Stimulated activated memory B cell treated with anti-CD40 and anti-IgM and Interleukin-4, amounts not matched to agents 10 μg/mL and 1 μg/mL and 100 μg/mL, for 72 hours (primary cell): ENCODE measurements at regions not wholly inside any gene's neighbourhood (a gene's known extent, or its start where the extent isn't known, plus 50 kb on each side); places are given as distances from the start of the nearest gene placed in this dataset.
A peak's percentile ranks its signal among the peaks of the same experiment; 100 is the strongest.

Experiments used
- ATAC-seq: fragments of 150-1000 bp; cut with Tn5 transposase; 2 replicates; pipeline ENCODE4 v1.10.0; 2021
- H3K27ac Mint-ChIP-seq: one replicate; pipeline ENCODE4 v1.8.0; 2022; ENCODE audit warnings: mild to moderate bottlenecking, mixed read lengths
- H3K27me3 Mint-ChIP-seq: one replicate; pipeline ENCODE4 v1.8.0; 2022; ENCODE audit warnings: mixed read lengths
- H3K36me3 Mint-ChIP-seq: one replicate; pipeline ENCODE4 v1.8.0; 2022; ENCODE audit warnings: mixed read lengths
- H3K4me1 Mint-ChIP-seq: one replicate; pipeline ENCODE4 v1.8.0; 2022; ENCODE audit warnings: mixed read lengths
- H3K4me3 Mint-ChIP-seq: one replicate; pipeline ENCODE4 v1.8.0; 2022; ENCODE audit warnings: mild to moderate bottlenecking, moderate library complexity, mixed read lengths
- H3K9me3 Mint-ChIP-seq: one replicate; pipeline ENCODE4 v1.8.0; 2022; ENCODE audit warnings: mixed read lengths

GRCh38 chr4:3818371-3818770, 52.2 kb downstream of the ADRA2C start:
- no peak overlapping the region for H3K4me3 Mint-ChIP-seq
- peaks cover 9% of the 10 kb centered on the region for H3K27me3 Mint-ChIP-seq
- H3K27ac Mint-ChIP-seq: no peak overlapping the region
- ATAC-seq: no peak
- no peaks in the 10 kb centered on the region for H3K9me3 Mint-ChIP-seq
- H3K4me1 Mint-ChIP-seq: no peaks in the 10 kb centered on the region
- no peaks in the 10 kb centered on the region for H3K36me3 Mint-ChIP-seq

GRCh38 chr4:3819210-3819919, 53.2 kb downstream of the ADRA2C start:
- Mint-ChIP-seq H3K9me3 (no peaks in the 10 kb centered on the region), H3K27me3 (peaks cover 14% of the 10 kb centered on the region), H3K4me1 (no peaks in the 10 kb centered on the region), H3K4me3 (no peak overlapping the region), H3K36me3 (no peaks in the 10 kb centered on the region), H3K27ac (no peak overlapping the region)
- no peak for ATAC-seq

- Mint-ChIP-seq H3K9me3 (no peaks in the 10 kb centered on the region), H3K27me3 (peaks cover 22% of the 10 kb centered on the region), H3K27ac (no peak overlapping the region), H3K36me3 (no peaks in the 10 kb centered on the region), H3K4me1 (no peaks in the 10 kb centered on the region), H3K4me3 (no peak overlapping the region)
- ATAC-seq: no peak
Measured at GRCh38 chr4:3820016-3820805, 54.0 kb downstream of the ADRA2C start.

- no peak overlapping the region for H3K4me3 Mint-ChIP-seq
- H3K36me3 Mint-ChIP-seq: no peaks in the 10 kb centered on the region
- H3K27ac Mint-ChIP-seq: no peak overlapping the region
- no peaks in the 10 kb centered on the region for H3K9me3 Mint-ChIP-seq
- no peaks in the 10 kb centered on the region for H3K4me1 Mint-ChIP-seq
- peak; percentile 24 for ATAC-seq
- H3K27me3 Mint-ChIP-seq: peaks cover 25% of the 10 kb centered on the region
Measured at GRCh38 chr4:3820806-3821579, 54.8 kb downstream of the ADRA2C start.

GRCh38 chr4:3821580-3822229, 55.5 kb downstream of the ADRA2C start:
- H3K27ac Mint-ChIP-seq: no peak overlapping the region
- no peaks in the 10 kb centered on the region for H3K36me3 Mint-ChIP-seq
- no peak overlapping the region for H3K4me3 Mint-ChIP-seq
- H3K4me1 Mint-ChIP-seq: no peaks in the 10 kb centered on the region
- ATAC-seq: peak; percentile 24
- H3K9me3 Mint-ChIP-seq: no peaks in the 10 kb centered on the region
- H3K27me3 Mint-ChIP-seq: peaks cover 25% of the 10 kb centered on the region

- no peaks in the 10 kb centered on the region for H3K4me1 Mint-ChIP-seq
- no peak overlapping the region for H3K27ac Mint-ChIP-seq
- H3K4me3 Mint-ChIP-seq: no peak overlapping the region
- ATAC-seq: no peak
- no peaks in the 10 kb centered on the region for H3K9me3 Mint-ChIP-seq
- H3K27me3 Mint-ChIP-seq: peaks cover 31% of the 10 kb centered on the region
- H3K36me3 Mint-ChIP-seq: no peaks in the 10 kb centered on the region
Measured at GRCh38 chr4:3822230-3822947, 56.2 kb downstream of the ADRA2C start.

- no peak overlapping the region for H3K4me3 Mint-ChIP-seq
- no peak for ATAC-seq
Measured at GRCh38 chr4:3823496-3824341, 57.5 kb downstream of the ADRA2C start.

GRCh38 chr4:3824521-3825270, 58.5 kb downstream of the ADRA2C start:
- ATAC-seq: no peak
- H3K4me3 Mint-ChIP-seq: no peak overlapping the region
- H3K4me1 Mint-ChIP-seq: no peaks in the 10 kb centered on the region
- H3K27ac Mint-ChIP-seq: no peak overlapping the region
- H3K27me3 Mint-ChIP-seq: peaks cover 38% of the 10 kb centered on the region
- H3K36me3 Mint-ChIP-seq: no peaks in the 10 kb centered on the region
- H3K9me3 Mint-ChIP-seq: no peaks in the 10 kb centered on the region

More at GRCh38 chr4:3823496-3824341, 57.5 kb downstream of the ADRA2C start:
- Mint-ChIP-seq H3K9me3 (no peaks in the 10 kb centered on the region), H3K27me3 (peaks cover 38% of the 10 kb centered on the region), H3K27ac (no peak overlapping the region), H3K36me3 (no peaks in the 10 kb centered on the region), H3K4me1 (no peaks in the 10 kb centered on the region)

GRCh38 chr4:3825530-3825929, 59.3 kb downstream of the ADRA2C start:
- no peaks in the 10 kb centered on the region for H3K4me1 Mint-ChIP-seq
- peaks cover 45% of the 10 kb centered on the region for H3K27me3 Mint-ChIP-seq
- no peak for ATAC-seq
- no peaks in the 10 kb centered on the region for H3K9me3 Mint-ChIP-seq
- no peak overlapping the region for H3K27ac Mint-ChIP-seq
- H3K4me3 Mint-ChIP-seq: no peak overlapping the region
- no peaks in the 10 kb centered on the region for H3K36me3 Mint-ChIP-seq

GRCh38 chr4:3826247-3827172, 60.3 kb downstream of the ADRA2C start:
- Mint-ChIP-seq H3K9me3 (no peaks in the 10 kb centered on the region), H3K27me3 (peaks cover 46% of the 10 kb centered on the region), H3K4me3 (no peak overlapping the region), H3K36me3 (no peaks in the 10 kb centered on the region), H3K4me1 (no peaks in the 10 kb centered on the region), H3K27ac (no peak overlapping the region)
- ATAC-seq: no peak

- H3K27me3 Mint-ChIP-seq: peaks cover 38% of the 10 kb centered on the region
- H3K4me3 Mint-ChIP-seq: no peak overlapping the region
- ATAC-seq: no peak
- H3K36me3 Mint-ChIP-seq: no peaks in the 10 kb centered on the region
- no peak overlapping the region for H3K27ac Mint-ChIP-seq
- no peaks in the 10 kb centered on the region for H3K4me1 Mint-ChIP-seq
- H3K9me3 Mint-ChIP-seq: no peaks in the 10 kb centered on the region
Measured at GRCh38 chr4:3827616-3828492, 61.7 kb downstream of the ADRA2C start.

GRCh38 chr4:3828546-3828945, 62.4 kb downstream of the ADRA2C start:
- ATAC-seq: no peak
- Mint-ChIP-seq H3K4me1 (no peaks in the 10 kb centered on the region), H3K36me3 (no peaks in the 10 kb centered on the region), H3K27me3 (peaks cover 45% of the 10 kb centered on the region), H3K4me3 (no peak overlapping the region), H3K9me3 (no peaks in the 10 kb centered on the region), H3K27ac (no peak overlapping the region)
